DND-41 (cell line): ENCODE measurements at regions not wholly inside any gene's neighbourhood (a gene's known extent, or its start where the extent isn't known, plus 50 kb on each side); places are given as distances from the start of the nearest gene placed in this dataset.

Source experiments
- EZH2 ChIP-seq: IDR thresholded peaks from 3 replicates; pipeline ENCODE4 v1.6.1; 2012; ENCODE audit warnings: borderline replicate concordance, low read depth, mild to moderate bottlenecking, moderate library complexity, low read length, inconsistent platforms; ENCODE audit not compliant: severe bottlenecking
- TF ChIP-seq, protein P1 (sequence below): IDR thresholded peaks from 2 replicates; pipeline ENCODE4 v1.5.1; 2012; ENCODE audit warnings: borderline replicate concordance, low read length, moderate library complexity, mild to moderate bottlenecking; ENCODE audit not compliant: poor library complexity, severe bottlenecking; ENCODE audit errors: extremely low read depth

GRCh38 chr1:201726700-201727099 lies 102.3 kb upstream of the IPO9 start:
- TF ChIP-seq, protein P1, sequence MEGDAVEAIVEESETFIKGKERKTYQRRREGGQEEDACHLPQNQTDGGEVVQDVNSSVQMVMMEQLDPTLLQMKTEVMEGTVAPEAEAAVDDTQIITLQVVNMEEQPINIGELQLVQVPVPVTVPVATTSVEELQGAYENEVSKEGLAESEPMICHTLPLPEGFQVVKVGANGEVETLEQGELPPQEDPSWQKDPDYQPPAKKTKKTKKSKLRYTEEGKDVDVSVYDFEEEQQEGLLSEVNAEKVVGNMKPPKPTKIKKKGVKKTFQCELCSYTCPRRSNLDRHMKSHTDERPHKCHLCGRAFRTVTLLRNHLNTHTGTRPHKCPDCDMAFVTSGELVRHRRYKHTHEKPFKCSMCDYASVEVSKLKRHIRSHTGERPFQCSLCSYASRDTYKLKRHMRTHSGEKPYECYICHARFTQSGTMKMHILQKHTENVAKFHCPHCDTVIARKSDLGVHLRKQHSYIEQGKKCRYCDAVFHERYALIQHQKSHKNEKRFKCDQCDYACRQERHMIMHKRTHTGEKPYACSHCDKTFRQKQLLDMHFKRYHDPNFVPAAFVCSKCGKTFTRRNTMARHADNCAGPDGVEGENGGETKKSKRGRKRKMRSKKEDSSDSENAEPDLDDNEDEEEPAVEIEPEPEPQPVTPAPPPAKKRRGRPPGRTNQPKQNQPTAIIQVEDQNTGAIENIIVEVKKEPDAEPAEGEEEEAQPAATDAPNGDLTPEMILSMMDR, result no peak
- TF ChIP-seq EZH2, result no peak
